PC-3 (cell line): ENCODE measurements at regions not wholly inside any gene's neighbourhood (a gene's known extent, or its start where the extent isn't known, plus 50 kb on each side); places are given as distances from the start of the nearest gene placed in this dataset.

Source experiments
- ATAC-seq: fragments of 200-7000 bp; cut with Tn5 transposase; 2 replicates; pipeline ENCODE4 v1.9.1; 2020; ENCODE audit warnings: mild to moderate bottlenecking, moderate library complexity
- BruUV-seq: library from RNA; stranded (reverse); fragments of 400-500 nt; replicated peaks from 2 replicates; lab custom pipeline; 2021; lab: Mats Ljungman, UMichigan
- CTCF ChIA-PET: fragments of 300-600 bp; sonication (Branson Sonifier 250); formaldehyde crosslinking; loops from one replicate; lab custom pipeline; 2022; ENCODE audit warnings: antibody characterized with exemption; lab: Charles Lee
- POLR2A ChIA-PET: fragments of 300-600 bp; sonication (Branson Sonifier 250); formaldehyde crosslinking; loops from one replicate; lab custom pipeline; 2022; ENCODE audit warnings: antibody characterized with exemption; ENCODE audit not compliant: unreplicated experiment; lab: Charles Lee
- DNase-seq: peaks from one replicate; pipeline ENCODE4 v3.0.0-alpha.2; 2015
- H2AFZ ChIP-seq: fragments of 300-600 bp; sonication (generic); 2 replicates; pipeline ENCODE4 v1.6.0; 2016; ENCODE audit warnings: antibody characterized with exemption, low read length
- H3F3A ChIP-seq: fragments of 300-600 bp; sonication (generic); one replicate; pipeline ENCODE4 v1.6.0; 2017; ENCODE audit warnings: antibody characterized with exemption, low read length, control low read depth, mild to moderate bottlenecking; ENCODE audit not compliant: unreplicated experiment
- H3K27ac ChIP-seq: fragments of 300-600 bp; sonication (generic); 2 replicates; pipeline ENCODE4 v1.5.1; 2016; ENCODE audit warnings: mild to moderate bottlenecking, low read length
- H3K27me3 ChIP-seq: fragments of 300-600 bp; sonication (generic); 2 replicates; pipeline ENCODE4 v1.6.1; 2016; ENCODE audit warnings: low read length, mixed read lengths
- H3K36me3 ChIP-seq: fragments of 300-600 bp; sonication (generic); 2 replicates; pipeline ENCODE4 v1.6.1; 2016; ENCODE audit warnings: low read depth, mixed run types, low read length, mixed read lengths
- H3K4me1 ChIP-seq: fragments of 300-600 bp; sonication (generic); 2 replicates; pipeline ENCODE4 v1.5.1; 2016; ENCODE audit warnings: low read length; ENCODE audit not compliant: insufficient read depth
- H3K4me2 ChIP-seq: fragments of 300-600 bp; sonication (generic); 2 replicates; pipeline ENCODE4 v1.6.0; 2016; ENCODE audit warnings: low read length
- H3K4me3 ChIP-seq: fragments of 300-600 bp; sonication (generic); 2 replicates; pipeline ENCODE4 v1.5.1; 2016; ENCODE audit warnings: mild to moderate bottlenecking, low read length, mixed read lengths
- H3K79me2 ChIP-seq: fragments of 300-600 bp; sonication (generic); 2 replicates; pipeline ENCODE4 v1.6.1; 2017; ENCODE audit warnings: low read length, mixed read lengths
- H3K9ac ChIP-seq: fragments of 300-600 bp; sonication (generic); 2 replicates; pipeline ENCODE4 v1.6.0; 2016; ENCODE audit warnings: mild to moderate bottlenecking, low read length
- H3K9me2 ChIP-seq: fragments of 300-600 bp; sonication (generic); replicated peaks from 2 replicates; pipeline ENCODE4 v1.6.1; 2016; ENCODE audit warnings: mixed run types, low read length, mixed read lengths
- H3K9me3 ChIP-seq: fragments of 300-600 bp; sonication (generic); 2 replicates; pipeline ENCODE4 v1.6.1; 2016; ENCODE audit warnings: low read length, mixed read lengths
- H4K20me1 ChIP-seq: fragments of 300-600 bp; sonication (generic); 2 replicates; pipeline ENCODE4 v1.6.1; 2016; ENCODE audit warnings: low read length, mixed read lengths
- CTCF ChIP-seq: fragments of 300-600 bp; sonication (generic); conservative IDR thresholded peaks from 2 replicates; pipeline ENCODE4 v1.5.1; 2017; ENCODE audit warnings: antibody characterized with exemption, low read depth, mild to moderate bottlenecking, low read length
- EZH2 ChIP-seq: fragments of 300-600 bp; sonication (generic); IDR thresholded peaks from one replicate; pipeline ENCODE4 v1.6.1; 2017; ENCODE audit warnings: antibody characterized with exemption, mild to moderate bottlenecking, low read length; ENCODE audit not compliant: unreplicated experiment
- EZH2phosphoT487 ChIP-seq: fragments of 300-600 bp; sonication (generic); IDR thresholded peaks from 2 replicates; pipeline ENCODE4 v1.6.1; 2018; ENCODE audit warnings: mild to moderate bottlenecking, antibody characterized with exemption, low read length, borderline replicate concordance
- intact Hi-C: fragments of 100-400 bp; cut with micrococcal nuclease; formaldehyde crosslinking; loops from 2 replicates; pipeline ENCODE4 v1.9.0; 2023

- H3F3A ChIP-seq = no peaks in the 10 kb centered on the region
- no peak for TF ChIP-seq EZH2
- TF ChIP-seq EZH2phosphoT487 = no peak
- no peak for TF ChIP-seq CTCF
- H4K20me1 ChIP-seq = no peaks in the 10 kb centered on the region
- no peaks in the 10 kb centered on the region for H3K27me3 ChIP-seq
- CTCF ChIA-PET = no interaction called here
- no peak overlapping the region for H3K4me2 ChIP-seq
- DNase-seq = no peak
- ATAC-seq = no peak
- no peaks in the 10 kb centered on the region for H3K79me2 ChIP-seq
- H2AFZ ChIP-seq = no peak overlapping the region
- H3K9me2 ChIP-seq = no peaks in the 10 kb centered on the region
- no peak overlapping the region for H3K27ac ChIP-seq
- H3K9ac ChIP-seq = no peak overlapping the region
- no peaks in the 10 kb centered on the region for H3K36me3 ChIP-seq
- no TSS peak for BruUV-seq
- POLR2A ChIA-PET = no interaction called here
- intact Hi-C loops = no loop called here
- H3K4me1 ChIP-seq = no peaks in the 10 kb centered on the region
- H3K4me3 ChIP-seq = no peak overlapping the region
- no peaks in the 10 kb centered on the region for H3K9me3 ChIP-seq
Measured at GRCh38 chr6:120947111-120947510, 387.2 kb downstream of the TBC1D32 start.

DNA sequence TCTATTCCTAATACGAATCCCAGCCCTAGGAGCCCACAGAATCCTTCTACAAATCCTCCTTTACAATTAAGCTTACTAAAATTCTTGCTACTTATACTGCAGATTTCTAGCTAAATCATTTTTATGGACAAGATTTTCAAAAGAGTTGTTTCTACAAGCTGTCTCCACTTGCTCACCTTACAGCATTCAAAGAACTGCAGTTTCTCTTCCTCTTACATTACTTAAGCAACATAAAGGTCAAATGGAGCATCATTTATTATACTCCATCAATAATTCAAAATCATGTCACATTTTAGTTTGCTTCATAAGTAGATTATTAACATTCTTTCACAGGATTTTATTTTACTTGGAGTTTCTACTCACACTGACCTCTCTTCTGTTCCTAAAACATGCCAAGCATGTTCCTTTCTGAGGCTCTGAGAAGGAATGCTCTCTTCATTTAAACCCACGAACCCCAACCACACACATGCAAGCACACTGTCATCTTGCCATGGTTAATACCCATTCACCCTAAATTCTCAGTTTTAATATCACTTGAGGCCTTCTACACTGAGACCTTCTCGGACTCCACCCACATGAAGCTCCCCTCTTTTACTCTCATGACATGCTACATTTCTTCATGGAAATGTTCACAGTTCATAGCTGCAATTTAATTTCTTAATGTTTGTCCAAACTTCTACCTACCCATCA is 388.2 kb downstream of the TBC1D32 start:
- H3F3A ChIP-seq = no peaks in the 10 kb centered on the region
- no peaks in the 10 kb centered on the region for H4K20me1 ChIP-seq
- POLR2A ChIA-PET = no interaction called here
- ATAC-seq (no peak), DNase-seq (no peak)
- H3K4me3 ChIP-seq = no peak overlapping the region
- intact Hi-C loops = no loop called here
- no peaks in the 10 kb centered on the region for H3K36me3 ChIP-seq
- no peak overlapping the region for H3K9ac ChIP-seq
- H3K79me2 ChIP-seq = no peaks in the 10 kb centered on the region
- CTCF ChIA-PET = no interaction called here
- H3K27ac ChIP-seq = no peak overlapping the region
- no peaks in the 10 kb centered on the region for H3K4me1 ChIP-seq
- H3K27me3 ChIP-seq = no peaks in the 10 kb centered on the region
- BruUV-seq = no TSS peak
- H3K9me2 ChIP-seq = no peaks in the 10 kb centered on the region
- H3K4me2 ChIP-seq = no peak overlapping the region
- TF ChIP-seq EZH2 (no peak), EZH2phosphoT487 (no peak), CTCF (no peak)
- H3K9me3 ChIP-seq = no peaks in the 10 kb centered on the region
- no peak overlapping the region for H2AFZ ChIP-seq

GRCh38 chr6:120938876-120939472 is 395.3 kb downstream of the TBC1D32 start:
- no TSS peak for BruUV-seq
- Histone ChIP-seq H3K9me2 (no peaks in the 10 kb centered on the region), H4K20me1 (no peaks in the 10 kb centered on the region), H3K9ac (no peak overlapping the region), H3K79me2 (no peaks in the 10 kb centered on the region), H3K9me3 (no peaks in the 10 kb centered on the region), H3K4me2 (no peak overlapping the region), H3K4me3 (no peak overlapping the region), H3K27ac (no peak overlapping the region), H3K4me1 (no peaks in the 10 kb centered on the region), H3K36me3 (no peaks in the 10 kb centered on the region), H3F3A (no peaks in the 10 kb centered on the region), H2AFZ (no peak overlapping the region), H3K27me3 (no peaks in the 10 kb centered on the region)
- no peak for TF ChIP-seq EZH2
- ChIA-PET CTCF (no interaction called here), POLR2A (no interaction called here)
- no peak for DNase-seq
- no peak for ATAC-seq
- intact Hi-C loops = no loop called here
